IMR-90 (cell line): ENCODE measurements at regions not wholly inside any gene's neighbourhood (a gene's known extent, or its start where the extent isn't known, plus 50 kb on each side); places are given as distances from the start of the nearest gene placed in this dataset.

Source experiments
- ATAC-seq: fragments of 200-7000 bp; cut with Tn5 transposase; 2 replicates; pipeline ENCODE4 v1.9.1; 2020; ENCODE audit warnings: low read depth, mild to moderate bottlenecking, moderate library complexity
- BruUV-seq: library from RNA; stranded (reverse); fragments of 400-500 nt; replicated peaks from 2 replicates; lab custom pipeline; 2021; lab: Mats Ljungman, UMichigan
- CTCF ChIA-PET: fragments of 300-600 bp; formaldehyde crosslinking; extraction: SDS; loops from one replicate; lab custom pipeline; 2021; ENCODE audit warnings: antibody characterized with exemption; lab: Yijun Ruan, JAX
- POLR2A ChIA-PET: fragments of 300-600 bp; sonication (Branson Sonifier 250); formaldehyde crosslinking; loops from one replicate; lab custom pipeline; 2022; ENCODE audit warnings: antibody characterized with exemption; ENCODE audit not compliant: unreplicated experiment; lab: Charles Lee
- DNase-seq: peaks from one replicate; pipeline ENCODE4 v3.0.0; 2013
- H2AFZ ChIP-seq: replicated peaks from 2 replicates; pipeline ENCODE3; 2013; ENCODE audit warnings: low read length, mild to moderate bottlenecking; ENCODE audit not compliant: poor library complexity
- H2AK5ac ChIP-seq: 2 replicates; pipeline ENCODE4 v1.6.1; 2013; ENCODE audit warnings: low read depth, low read length, inconsistent platforms
- H2AK9ac ChIP-seq: replicated peaks from 2 replicates; pipeline ENCODE3; 2013; ENCODE audit warnings: mild to moderate bottlenecking, low read depth, low read length, moderate library complexity; ENCODE audit not compliant: poor library complexity
- H2BK120ac ChIP-seq: 2 replicates; pipeline ENCODE4 v1.6.1; 2013; ENCODE audit warnings: low read depth, low read length, inconsistent platforms
- H2BK15ac ChIP-seq: 3 replicates; pipeline ENCODE4 v1.6.1; 2013; ENCODE audit warnings: low read depth, low read length, inconsistent platforms
- H2BK20ac ChIP-seq: 2 replicates; pipeline ENCODE4 v1.6.1; 2013; ENCODE audit warnings: low read depth, mild to moderate bottlenecking, inconsistent platforms, low read length, moderate library complexity
- H2BK5ac ChIP-seq: 2 replicates; pipeline ENCODE4 v1.6.1; 2013; ENCODE audit warnings: mild to moderate bottlenecking, low read depth, low read length, inconsistent platforms; ENCODE audit not compliant: poor library complexity, severe bottlenecking
- H3K14ac ChIP-seq: replicated peaks from 2 replicates; pipeline ENCODE4 v1.6.1; 2013; ENCODE audit warnings: low read depth, low read length, inconsistent platforms
- H3K18ac ChIP-seq: 2 replicates; pipeline ENCODE4 v1.6.1; 2013; ENCODE audit warnings: low read depth, low read length, control low read depth
- H3K23ac ChIP-seq: 2 replicates; pipeline ENCODE4 v1.6.1; 2013; ENCODE audit warnings: low read depth, low read length, inconsistent platforms
- H3K27ac ChIP-seq: 2 replicates; pipeline ENCODE4 v1.5.1; 2013; ENCODE audit warnings: mild to moderate bottlenecking, control low read depth, low read length; ENCODE audit not compliant: insufficient read depth
- H3K27me3 ChIP-seq: 2 replicates; pipeline ENCODE4 v1.6.1; 2013; ENCODE audit warnings: low read length; ENCODE audit not compliant: control insufficient read depth, insufficient read depth
- H3K36me3 ChIP-seq: 2 replicates; pipeline ENCODE4 v1.6.1; 2013; ENCODE audit warnings: low read length, mixed read lengths; ENCODE audit not compliant: control insufficient read depth, insufficient read depth
- H3K4ac ChIP-seq: 2 replicates; pipeline ENCODE4 v1.6.1; 2013; ENCODE audit warnings: low read depth, low read length, inconsistent platforms
- H3K4me1 ChIP-seq: 2 replicates; pipeline ENCODE4 v1.6.1; 2013; ENCODE audit warnings: low read length, mixed read lengths; ENCODE audit not compliant: control insufficient read depth, insufficient read depth
- H3K4me2 ChIP-seq: 2 replicates; pipeline ENCODE4 v1.6.1; 2013; ENCODE audit warnings: low read depth, mild to moderate bottlenecking, control low read depth, low read length, moderate library complexity
- H3K4me3 ChIP-seq: 2 replicates; pipeline ENCODE4 v1.5.1; 2013; ENCODE audit warnings: low read depth, mild to moderate bottlenecking, control low read depth, low read length, moderate library complexity; ENCODE audit not compliant: insufficient read depth
- H3K56ac ChIP-seq: 2 replicates; pipeline ENCODE4 v1.6.1; 2013; ENCODE audit warnings: low read length, inconsistent platforms; ENCODE audit not compliant: insufficient read depth; ENCODE audit errors: extremely low read depth
- H3K79me1 ChIP-seq, 2 experiments: 2 replicates each; pipeline ENCODE4 v1.6.1; 2013; ENCODE audit warnings: low read length in 2 of 2, inconsistent platforms in 1 of 2, low read depth in 1 of 2
- H3K9ac ChIP-seq: 2 replicates; pipeline ENCODE4 v1.6.1; 2013; ENCODE audit warnings: low read depth, low read length, control low read depth
- H3K9me1 ChIP-seq: 2 replicates; pipeline ENCODE4 v1.6.1; 2013; ENCODE audit warnings: low read length, inconsistent platforms; ENCODE audit not compliant: insufficient read depth
- H3K9me3 ChIP-seq: 2 replicates; pipeline ENCODE4 v1.6.1; 2013; ENCODE audit warnings: low read length; ENCODE audit not compliant: control insufficient read depth, insufficient read depth
- H4K20me1 ChIP-seq: 2 replicates; pipeline ENCODE4 v1.6.1; 2013; ENCODE audit warnings: low read length, inconsistent platforms; ENCODE audit not compliant: insufficient read depth
- H4K5ac ChIP-seq: 2 replicates; pipeline ENCODE4 v1.6.1; 2013; ENCODE audit warnings: mild to moderate bottlenecking, low read depth, low read length, control low read depth
- H4K8ac ChIP-seq, 2 experiments: 2 replicates each; pipeline ENCODE4 v1.6.1; 2013; ENCODE audit warnings: low read depth in 2 of 2, low read length in 2 of 2, control low read depth in 1 of 2, inconsistent platforms in 1 of 2
- H4K91ac ChIP-seq: 2 replicates; pipeline ENCODE4 v1.6.1; 2013; ENCODE audit warnings: low read depth, low read length, inconsistent platforms; ENCODE audit not compliant: insufficient read depth
- CEBPB ChIP-seq: IDR thresholded peaks from 2 replicates; pipeline ENCODE4 v1.6.1; 2012; ENCODE audit warnings: low read depth, low read length, improper control_type of control experiment
- WGBS, 2 experiments: methylation state at CpG; one replicate each; pipeline versions ENCODE4 v1.1.5 to v1.1.7; 2013; ENCODE audit warnings: missing lambda C conversion rate in 2 of 2; ENCODE audit not compliant: insufficient read length in 1 of 2; ENCODE audit errors: extremely low coverage in 2 of 2; 5-methylcytosine and 5-hydroxymethylcytosine counted together
- dilution Hi-C: fragments of 300-500 bp; cut with HindIII; formaldehyde crosslinking; loops from one replicate; pipeline ENCODE4 v1.14.3; 2018; ENCODE audit warnings: low sequenced_read_pairs; ENCODE audit not compliant: unreplicated experiment
- in situ Hi-C: fragments of 300-500 bp; cut with MboI; formaldehyde crosslinking; loops from 3 replicates; pipeline ENCODE4 v1.14.3; 2019; ENCODE audit warnings: low sequenced_read_pairs, inconsistent platforms, mixed read lengths
- intact Hi-C: fragments of 100-400 bp; cut with micrococcal nuclease; formaldehyde crosslinking; loops from 2 replicates; pipeline ENCODE4 v1.10.0; 2022

DNA sequence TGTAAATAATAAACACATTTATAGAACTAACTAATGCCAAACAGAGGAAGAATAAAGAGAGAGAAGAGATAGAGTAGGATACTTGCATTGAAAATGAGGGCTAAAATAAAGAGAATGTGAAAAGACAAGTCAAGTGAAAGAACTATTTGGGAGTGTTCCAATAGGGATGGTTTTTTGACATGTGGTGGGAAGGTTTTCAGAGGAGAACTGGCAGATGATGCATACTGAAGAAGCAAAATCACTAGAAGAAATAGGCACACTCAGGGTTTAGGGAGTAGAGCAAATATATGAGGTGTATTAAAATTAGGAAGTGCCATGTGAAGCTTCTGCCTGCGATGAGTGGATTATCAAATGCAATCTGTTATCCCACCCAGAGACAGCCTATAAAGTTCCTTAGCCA is 744.8 kb downstream of the REEP3 start:
- ATAC-seq: no peak
- H3K56ac ChIP-seq: no peak overlapping the region
- no peak overlapping the region for H3K4me2 ChIP-seq
- no peaks in the 10 kb centered on the region for H4K20me1 ChIP-seq
- no peaks in the 10 kb centered on the region for H3K27me3 ChIP-seq
- no peak for TF ChIP-seq CEBPB
- no peak overlapping the region for H2BK120ac ChIP-seq
- no peak overlapping the region for H4K91ac ChIP-seq
- WGBS, 2 experiments: no CpG with 5 or more reads among the region's 1 CpG
- H2BK20ac ChIP-seq: no peak overlapping the region
- POLR2A ChIA-PET: no interaction called here
- no peak overlapping the region for H2AFZ ChIP-seq
- H4K5ac ChIP-seq: no peak overlapping the region
- no peak overlapping the region for H3K4me3 ChIP-seq
- BruUV-seq: no TSS peak
- H3K9me1 ChIP-seq: no peaks in the 10 kb centered on the region
- in situ Hi-C loops (no loop called here), dilution Hi-C loops (no loop called here), intact Hi-C loops (no loop called here)
- H3K14ac ChIP-seq: no peak overlapping the region
- CTCF ChIA-PET: no interaction called here
- H3K79me1 ChIP-seq: no peaks in the 10 kb centered on the region
- H3K18ac ChIP-seq: no peak overlapping the region
- no peak overlapping the region for H2BK15ac ChIP-seq
- H3K9ac ChIP-seq: no peak overlapping the region
- no peak overlapping the region for H2AK5ac ChIP-seq
- H4K8ac ChIP-seq: no peak overlapping the region
- H2BK5ac ChIP-seq: no peak overlapping the region
- H3K23ac ChIP-seq: no peak overlapping the region
- H3K4ac ChIP-seq: no peak overlapping the region
- no peaks in the 10 kb centered on the region for H3K4me1 ChIP-seq
- H2AK9ac ChIP-seq: no peak overlapping the region
- no peaks in the 10 kb centered on the region for H3K9me3 ChIP-seq
- H3K27ac ChIP-seq: no peak overlapping the region
- no peak for DNase-seq
- no peaks in the 10 kb centered on the region for H3K36me3 ChIP-seq
